Calu3 (cell line): ENCODE measurements at regions not wholly inside any gene's neighbourhood (a gene's known extent, or its start where the extent isn't known, plus 50 kb on each side); places are given as distances from the start of the nearest gene placed in this dataset.

ENCODE experiments used
- BruUV-seq: library from RNA; stranded (reverse); fragments of 400-500 nt; replicated peaks from 2 replicates; lab custom pipeline; 2021; lab: Mats Ljungman, UMichigan
- CTCF ChIA-PET: fragments of 300-600 bp; sonication (Branson Sonifier 250); formaldehyde crosslinking; loops from one replicate; lab custom pipeline; 2022; ENCODE audit warnings: antibody characterized with exemption; lab: Charles Lee
- DNase-seq: peaks from one replicate; pipeline ENCODE4 v3.0.0; 2022
- H3K27ac Mint-ChIP-seq: one replicate; pipeline ENCODE4 v1.8.0; 2022; ENCODE audit warnings: mixed read lengths; ENCODE audit not compliant: unreplicated experiment
- H3K27me3 Mint-ChIP-seq: one replicate; pipeline ENCODE4 v1.8.0; 2022; ENCODE audit warnings: mixed read lengths; ENCODE audit not compliant: unreplicated experiment
- H3K36me3 Mint-ChIP-seq: one replicate; pipeline ENCODE4 v1.8.0; 2022; ENCODE audit warnings: mild to moderate bottlenecking, moderate library complexity, mixed read lengths; ENCODE audit not compliant: insufficient read depth, unreplicated experiment
- H3K4me1 Mint-ChIP-seq: one replicate; pipeline ENCODE4 v1.8.0; 2022; ENCODE audit warnings: mild to moderate bottlenecking, low read depth, mixed read lengths; ENCODE audit not compliant: unreplicated experiment
- H3K4me3 Mint-ChIP-seq: one replicate; pipeline ENCODE4 v1.8.0; 2022; ENCODE audit warnings: mild to moderate bottlenecking, low read depth, moderate library complexity, mixed read lengths; ENCODE audit not compliant: unreplicated experiment
- H3K9me3 Mint-ChIP-seq: one replicate; pipeline ENCODE4 v1.8.0; 2022; ENCODE audit warnings: low read depth, mixed read lengths; ENCODE audit not compliant: unreplicated experiment
- CTCF ChIP-seq: fragments of 200-600 bp; IDR thresholded peaks from one replicate; pipeline ENCODE4 v1.8.0; 2022; ENCODE audit warnings: antibody characterized with exemption; ENCODE audit not compliant: unreplicated experiment
- intact Hi-C: fragments of 100-400 bp; cut with micrococcal nuclease; formaldehyde crosslinking; loops from one replicate; pipeline ENCODE4 v1.10.0; 2022; ENCODE audit not compliant: unreplicated experiment

- Mint-ChIP-seq H3K4me1 (peaks cover 2% of the 10 kb centered on the region), H3K4me3 (no peak overlapping the region), H3K36me3 (no peaks in the 10 kb centered on the region), H3K9me3 (peaks cover 7% of the 10 kb centered on the region), H3K27me3 (no peaks in the 10 kb centered on the region), H3K27ac (no peak overlapping the region)
- intact Hi-C loops = no loop called here
- DNase-seq = no peak
- no TSS peak for BruUV-seq
- CTCF ChIA-PET = no interaction called here
- TF ChIP-seq CTCF = no peak
These were observed 579.4 kb downstream of the GATA3 start for GRCh38 chr10:8633909-8634308.

GRCh38 chr10:8636371-8636770 is 581.9 kb downstream of the GATA3 start:
- TF ChIP-seq CTCF = no peak
- Mint-ChIP-seq H3K36me3 (no peaks in the 10 kb centered on the region), H3K27ac (no peak overlapping the region), H3K4me3 (no peak overlapping the region), H3K27me3 (no peaks in the 10 kb centered on the region), H3K9me3 (peaks cover 9% of the 10 kb centered on the region), H3K4me1 (peaks cover 14% of the 10 kb centered on the region)
- DNase-seq = no peak
- CTCF ChIA-PET = no interaction called here
- BruUV-seq = no TSS peak
- intact Hi-C loops = no loop called here

DNA sequence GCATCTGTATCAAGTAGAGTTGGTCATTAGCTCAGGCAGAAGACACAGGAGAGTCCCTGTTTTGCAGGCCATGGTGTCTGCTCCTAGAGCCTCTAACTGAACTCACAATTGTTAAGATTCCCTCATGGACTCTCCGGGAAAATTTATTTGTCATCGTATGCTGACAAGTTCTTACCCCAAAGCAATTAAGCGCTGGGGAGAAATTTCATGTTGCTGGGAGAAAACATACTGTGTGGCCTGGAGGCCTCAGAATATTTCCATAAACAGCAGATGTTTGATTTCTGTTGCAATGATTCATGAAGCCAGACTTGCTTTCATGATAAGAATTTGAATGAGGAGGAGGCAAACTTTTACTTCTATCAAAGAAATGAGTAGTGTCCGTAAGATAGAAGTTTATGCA is 583.2 kb downstream of the GATA3 start:
- H3K4me3 Mint-ChIP-seq = no peak overlapping the region
- no TSS peak for BruUV-seq
- no peak overlapping the region for H3K27ac Mint-ChIP-seq
- no peaks in the 10 kb centered on the region for H3K36me3 Mint-ChIP-seq
- CTCF ChIA-PET = no interaction called here
- no peak for DNase-seq
- no peaks in the 10 kb centered on the region for H3K27me3 Mint-ChIP-seq
- no peak for TF ChIP-seq CTCF
- peaks cover 14% of the 10 kb centered on the region for H3K9me3 Mint-ChIP-seq
- intact Hi-C loops = no loop called here
- H3K4me1 Mint-ChIP-seq = peaks cover 14% of the 10 kb centered on the region

GRCh38 chr10:8638088-8638672 is 583.7 kb downstream of the GATA3 start:
- Mint-ChIP-seq H3K9me3 (peaks cover 8% of the 10 kb centered on the region), H3K4me3 (no peak overlapping the region), H3K36me3 (no peaks in the 10 kb centered on the region), H3K27ac (no peak overlapping the region), H3K4me1 (peaks cover 14% of the 10 kb centered on the region), H3K27me3 (no peaks in the 10 kb centered on the region)
- CTCF ChIA-PET = no interaction called here
- DNase-seq = no peak
- BruUV-seq = no TSS peak
- intact Hi-C loops = no loop called here
- no peak for TF ChIP-seq CTCF
